SKM-1 (cell line): ENCODE measurements at regions not wholly inside any gene's neighbourhood (a gene's known extent, or its start where the extent isn't known, plus 50 kb on each side); places are given as distances from the start of the nearest gene placed in this dataset.

Experiments
- DNase-seq: peaks from one replicate; lab custom pipeline; 2025; ENCODE audit not compliant: unreplicated experiment; lab: John Stamatoyannopoulos, UW

- DNase-seq, result no peak
Observed at GRCh38 chr6:170162775-170163404, 128.0 kb downstream of the DLL1 start.

GRCh38 chr6:170162011-170162774 lies 128.7 kb downstream of the DLL1 start:
- no peak for DNase-seq

GRCh38 chr6:170160628-170161611 lies 130.0 kb downstream of the DLL1 start:
- no peak for DNase-seq

- no peak for DNase-seq
Observed at GRCh38 chr6:170160031-170160627, 130.7 kb downstream of the DLL1 start.

GRCh38 chr6:170159022-170159965 lies 131.6 kb downstream of the DLL1 start:
- DNase-seq, result no peak

GRCh38 chr6:170158296-170159021 lies 132.4 kb downstream of the DLL1 start:
- no peak for DNase-seq

- no peak for DNase-seq
Observed at GRCh38 chr6:170157567-170158218, 133.2 kb downstream of the DLL1 start.

- DNase-seq, result no peak
Observed at GRCh38 chr6:170156448-170157375, 134.2 kb downstream of the DLL1 start.

- DNase-seq, result no peak
Observed at GRCh38 chr6:170155464-170156196, 135.2 kb downstream of the DLL1 start.

- no peak for DNase-seq
Observed at GRCh38 chr6:170153436-170154319, 137.2 kb downstream of the DLL1 start.

- no peak for DNase-seq
Observed at GRCh38 chr6:170152989-170153388, 137.9 kb downstream of the DLL1 start.

- DNase-seq, result no peak
Observed at GRCh38 chr6:170152124-170152926, 138.6 kb downstream of the DLL1 start.

GRCh38 chr6:170151804-170152123 lies 139.1 kb downstream of the DLL1 start:
- no peak for DNase-seq

GRCh38 chr6:170151321-170151771 lies 139.5 kb downstream of the DLL1 start:
- DNase-seq, result no peak

GRCh38 chr6:170150590-170150945 lies 140.3 kb downstream of the DLL1 start:
- no peak for DNase-seq
